Endothelial cell of umbilical vein (primary cell): ENCODE measurements at regions not wholly inside any gene's neighbourhood (a gene's known extent, or its start where the extent isn't known, plus 50 kb on each side); places are given as distances from the start of the nearest gene placed in this dataset.

Source experiments
- BruUV-seq: library from RNA; stranded (reverse); fragments of 400-500 nt; replicated peaks from 2 replicates; lab custom pipeline; 2021; lab: Mats Ljungman, UMichigan
- CTCF ChIA-PET: fragments of 300-600, 350-600 bp; sonication (Branson Sonifier 250); formaldehyde crosslinking; loops from one replicate; lab custom pipeline; 2021; ENCODE audit warnings: antibody characterized with exemption, inconsistent platforms; lab: Charles Lee
- POLR2A ChIA-PET: fragments of 300-600, 350-600 bp; sonication (Branson Sonifier 250); formaldehyde crosslinking; loops from one replicate; lab custom pipeline; 2021; ENCODE audit warnings: antibody characterized with exemption, inconsistent platforms; lab: Charles Lee
- DNase-seq: peaks from one replicate; pipeline ENCODE4 v3.0.0-alpha.2; 2011; ENCODE audit warnings: low read depth, low spot score
- FAIRE-seq: peaks from 2 replicates; lab custom pipeline; 2011; peaks lifted over from hg19 to GRCh38; lab: Jason Lieb, UNC
- H2AFZ ChIP-seq: 2 replicates; pipeline ENCODE4 v1.6.0; 2012; ENCODE audit warnings: low read depth, low read length, control low read depth, inconsistent platforms
- H3K27ac ChIP-seq: 2 replicates; pipeline ENCODE4 v1.5.1; 2011; ENCODE audit warnings: low read depth, mild to moderate bottlenecking, control low read depth, low read length, moderate library complexity; ENCODE audit not compliant: insufficient read depth
- H3K27me3 ChIP-seq, 2 experiments: 2 replicates each; pipeline versions ENCODE4 v1.6.0 to v1.6.1; 2011; ENCODE audit warnings: low read length in 2 of 2, mixed read lengths in 1 of 2; ENCODE audit not compliant: control insufficient read depth in 2 of 2, insufficient read depth in 2 of 2
- H3K36me3 ChIP-seq, 2 experiments: 2 replicates in 1 of 2; 3 replicates in 1 of 2; pipeline ENCODE4 v1.5.1; 2011; ENCODE audit warnings: low read length in 2 of 2, mild to moderate bottlenecking in 1 of 2, moderate library complexity in 1 of 2; ENCODE audit not compliant: control insufficient read depth in 2 of 2, insufficient read depth in 2 of 2; ENCODE audit errors: extremely low read depth in 1 of 2
- H3K4me1 ChIP-seq: 3 replicates; pipeline ENCODE4 v1.5.1; 2011; ENCODE audit warnings: mild to moderate bottlenecking, low read length; ENCODE audit not compliant: control insufficient read depth, insufficient read depth; ENCODE audit errors: extremely low read depth
- H3K4me2 ChIP-seq: 2 replicates; pipeline ENCODE4 v1.6.1; 2011; ENCODE audit warnings: low read length, control low read depth, mixed read lengths; ENCODE audit not compliant: insufficient read depth
- H3K4me3 ChIP-seq, 3 experiments: fragments of 200-600 bp in 1 of 3; sonication (generic), shearing (Covaris generic) in 1 of 3; replicated peaks in 1 of 3; 2 replicates each; pipeline ENCODE4 v1.5.1; 2011 to 2016; ENCODE audit warnings: control low read depth in 3 of 3, low read length in 3 of 3, mild to moderate bottlenecking in 2 of 3, inconsistent platforms in 1 of 3, low read depth in 1 of 3, moderate library complexity in 1 of 3; ENCODE audit not compliant: insufficient read depth in 1 of 3
- H3K79me2 ChIP-seq: 2 replicates; pipeline ENCODE4 v1.6.0; 2012; ENCODE audit warnings: low read length, inconsistent platforms; ENCODE audit not compliant: control insufficient read depth, insufficient read depth
- H3K9ac ChIP-seq: replicated peaks from 2 replicates; pipeline ENCODE3; 2011; ENCODE audit warnings: low read length, control low read depth; ENCODE audit not compliant: insufficient read depth; ENCODE audit errors: extremely low read depth
- H3K9me1 ChIP-seq: replicated peaks from 3 replicates; pipeline ENCODE4 v1.6.0; 2011; ENCODE audit warnings: mild to moderate bottlenecking, low read length; ENCODE audit not compliant: control insufficient read depth, insufficient read depth; ENCODE audit errors: extremely low read depth
- H3K9me3 ChIP-seq: replicated peaks from 2 replicates; pipeline ENCODE4 v1.5.1; 2012; ENCODE audit warnings: low read length, inconsistent platforms; ENCODE audit not compliant: control insufficient read depth, insufficient read depth
- H4K20me1 ChIP-seq: replicated peaks from 2 replicates; pipeline ENCODE3; 2011; ENCODE audit warnings: mild to moderate bottlenecking, low read length; ENCODE audit not compliant: control insufficient read depth, insufficient read depth; ENCODE audit errors: extremely low read depth
- EZH2 ChIP-seq: IDR thresholded peaks from 2 replicates; pipeline ENCODE4 v1.6.1; 2012; ENCODE audit warnings: borderline replicate concordance, low read depth, mild to moderate bottlenecking, moderate library complexity, low read length, inconsistent platforms; ENCODE audit not compliant: severe bottlenecking
- FOS ChIP-seq: IDR thresholded peaks from 2 replicates; pipeline ENCODE4 v1.6.1; 2011; ENCODE audit warnings: mild to moderate bottlenecking, low read length, moderate library complexity, borderline replicate concordance; ENCODE audit not compliant: insufficient read depth
- GATA2 ChIP-seq: IDR thresholded peaks from 2 replicates; pipeline ENCODE4 v1.7.0; 2011; ENCODE audit warnings: low read depth, mild to moderate bottlenecking, moderate library complexity, mixed read lengths, low read length; ENCODE audit not compliant: insufficient read length, insufficient read depth
- JUN ChIP-seq: IDR thresholded peaks from 2 replicates; pipeline ENCODE4 v1.6.1; 2011; ENCODE audit warnings: borderline replicate concordance, low read depth; ENCODE audit not compliant: insufficient read length, insufficient read depth
- MYC ChIP-seq: IDR thresholded peaks from one replicate; pipeline ENCODE4 v1.6.1; 2011; ENCODE audit warnings: mild to moderate bottlenecking, low read depth, low read length
- POLR2A ChIP-seq: IDR thresholded peaks from 2 replicates; pipeline ENCODE4 v1.6.1; 2012; ENCODE audit warnings: low read depth, mild to moderate bottlenecking, control low read depth, low read length
- POLR2AphosphoS5 ChIP-seq: IDR thresholded peaks from 2 replicates; pipeline ENCODE4 v1.6.1; 2012; ENCODE audit warnings: low read depth, mild to moderate bottlenecking, control low read depth, low read length, moderate library complexity; ENCODE audit not compliant: insufficient read depth
- dilution Hi-C: fragments of 300-500 bp; cut with MboI; formaldehyde crosslinking; loops from one replicate; pipeline ENCODE4 v1.15.0; 2019; ENCODE audit warnings: low sequenced_read_pairs; ENCODE audit not compliant: extremely low pct_ligation_motif_present
- intact Hi-C: fragments of 100-400 bp; cut with micrococcal nuclease; formaldehyde crosslinking; loops from one replicate; pipeline ENCODE4 v1.10.0; 2022
- TF ChIP-seq, protein P1 (sequence below): IDR thresholded peaks from 2 replicates; pipeline ENCODE4 v1.6.1; 2011; ENCODE audit not compliant: insufficient read depth, insufficient read length
- TF ChIP-seq, protein P2 (sequence below), 2 donors: IDR thresholded peaks; 1 replicate in 1 of 2; 2 replicates in 1 of 2; pipeline ENCODE4 v1.5.1; 2011; ENCODE audit warnings: low read length in 2 of 2, mild to moderate bottlenecking in 2 of 2, moderate library complexity in 2 of 2, control low read depth in 1 of 2, inconsistent platforms in 1 of 2, low read depth in 1 of 2; ENCODE audit not compliant: insufficient read depth in 1 of 2; ENCODE audit errors: extremely low read depth in 1 of 2

DNA sequence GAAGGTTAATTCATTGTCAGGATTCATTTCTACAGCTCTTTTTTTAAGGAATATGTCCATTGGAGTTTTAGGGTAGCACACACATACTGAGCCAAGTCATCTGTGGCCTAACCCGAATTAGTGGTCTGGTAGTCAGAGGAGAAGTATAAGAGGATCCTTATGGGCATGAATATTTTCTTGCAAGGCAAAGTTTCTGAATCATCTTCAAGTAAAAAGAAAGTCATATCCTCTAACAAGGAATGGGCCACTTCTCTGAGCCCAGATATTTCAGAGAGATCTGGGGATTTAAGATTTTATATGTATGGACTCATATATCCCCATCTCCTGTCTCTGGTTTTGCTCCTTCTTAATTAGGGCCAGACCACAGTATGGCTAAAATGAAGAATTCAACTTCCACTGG is 99.2 kb upstream of the CDH8 start:
- dilution Hi-C loops (no loop called here), intact Hi-C loops (no loop called here)
- DNase-seq: no peak
- no peak overlapping the region for H2AFZ ChIP-seq
- BruUV-seq: no TSS peak
- H3K4me1 ChIP-seq: no peaks in the 10 kb centered on the region
- H3K4me2 ChIP-seq: no peak overlapping the region
- H3K9me3 ChIP-seq: peaks cover 2% of the 10 kb centered on the region
- no peaks in the 10 kb centered on the region for H3K9me1 ChIP-seq
- ChIA-PET POLR2A (no interaction called here), CTCF (no interaction called here)
- FAIRE-seq: no peak
- no peak overlapping the region for H3K4me3 ChIP-seq
- H3K36me3 ChIP-seq: no peaks in the 10 kb centered on the region
- no peak overlapping the region for H3K9ac ChIP-seq
- no peaks in the 10 kb centered on the region for H3K27me3 ChIP-seq
- H3K79me2 ChIP-seq: no peaks in the 10 kb centered on the region
- H3K27ac ChIP-seq: no peak overlapping the region
- TF ChIP-seq POLR2A (no peak), POLR2AphosphoS5 (no peak), FOS (no peak), EZH2 (no peak), JUN (no peak), MYC (no peak), GATA2 (no peak)
- TF ChIP-seq, protein P1, sequence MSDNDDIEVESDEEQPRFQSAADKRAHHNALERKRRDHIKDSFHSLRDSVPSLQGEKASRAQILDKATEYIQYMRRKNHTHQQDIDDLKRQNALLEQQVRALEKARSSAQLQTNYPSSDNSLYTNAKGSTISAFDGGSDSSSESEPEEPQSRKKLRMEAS: no peak
- TF ChIP-seq, protein P2, sequence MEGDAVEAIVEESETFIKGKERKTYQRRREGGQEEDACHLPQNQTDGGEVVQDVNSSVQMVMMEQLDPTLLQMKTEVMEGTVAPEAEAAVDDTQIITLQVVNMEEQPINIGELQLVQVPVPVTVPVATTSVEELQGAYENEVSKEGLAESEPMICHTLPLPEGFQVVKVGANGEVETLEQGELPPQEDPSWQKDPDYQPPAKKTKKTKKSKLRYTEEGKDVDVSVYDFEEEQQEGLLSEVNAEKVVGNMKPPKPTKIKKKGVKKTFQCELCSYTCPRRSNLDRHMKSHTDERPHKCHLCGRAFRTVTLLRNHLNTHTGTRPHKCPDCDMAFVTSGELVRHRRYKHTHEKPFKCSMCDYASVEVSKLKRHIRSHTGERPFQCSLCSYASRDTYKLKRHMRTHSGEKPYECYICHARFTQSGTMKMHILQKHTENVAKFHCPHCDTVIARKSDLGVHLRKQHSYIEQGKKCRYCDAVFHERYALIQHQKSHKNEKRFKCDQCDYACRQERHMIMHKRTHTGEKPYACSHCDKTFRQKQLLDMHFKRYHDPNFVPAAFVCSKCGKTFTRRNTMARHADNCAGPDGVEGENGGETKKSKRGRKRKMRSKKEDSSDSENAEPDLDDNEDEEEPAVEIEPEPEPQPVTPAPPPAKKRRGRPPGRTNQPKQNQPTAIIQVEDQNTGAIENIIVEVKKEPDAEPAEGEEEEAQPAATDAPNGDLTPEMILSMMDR (IDR thresholded peaks at IDR 0.05; ENCODE audit: extremely low read depth in 1 of 2, insufficient read depth in 1 of 2, low read depth in 1 of 2, low read length in 2 of 2): no peak
- no peaks in the 10 kb centered on the region for H4K20me1 ChIP-seq
